GM12864 (cell line): ENCODE measurements at regions not wholly inside any gene's neighbourhood (a gene's known extent, or its start where the extent isn't known, plus 50 kb on each side); places are given as distances from the start of the nearest gene placed in this dataset.

Experiments used
- DNase-seq: peaks from one replicate; pipeline ENCODE4 v3.0.0-alpha.2; 2011; ENCODE audit warnings: low read depth
- H3K4me3 ChIP-seq: 2 replicates; pipeline ENCODE4 v1.5.1; 2011; ENCODE audit warnings: mild to moderate bottlenecking, low read depth, low read length, control low read depth
- TF ChIP-seq, protein P1 (sequence below): IDR thresholded peaks from 2 replicates; pipeline ENCODE4 v1.5.1; 2011; ENCODE audit warnings: low read depth, mild to moderate bottlenecking, moderate library complexity, low read length, control low read depth, inconsistent platforms; ENCODE audit errors: missing control alignments

- no peak overlapping the region for H3K4me3 ChIP-seq
- TF ChIP-seq, protein P1, sequence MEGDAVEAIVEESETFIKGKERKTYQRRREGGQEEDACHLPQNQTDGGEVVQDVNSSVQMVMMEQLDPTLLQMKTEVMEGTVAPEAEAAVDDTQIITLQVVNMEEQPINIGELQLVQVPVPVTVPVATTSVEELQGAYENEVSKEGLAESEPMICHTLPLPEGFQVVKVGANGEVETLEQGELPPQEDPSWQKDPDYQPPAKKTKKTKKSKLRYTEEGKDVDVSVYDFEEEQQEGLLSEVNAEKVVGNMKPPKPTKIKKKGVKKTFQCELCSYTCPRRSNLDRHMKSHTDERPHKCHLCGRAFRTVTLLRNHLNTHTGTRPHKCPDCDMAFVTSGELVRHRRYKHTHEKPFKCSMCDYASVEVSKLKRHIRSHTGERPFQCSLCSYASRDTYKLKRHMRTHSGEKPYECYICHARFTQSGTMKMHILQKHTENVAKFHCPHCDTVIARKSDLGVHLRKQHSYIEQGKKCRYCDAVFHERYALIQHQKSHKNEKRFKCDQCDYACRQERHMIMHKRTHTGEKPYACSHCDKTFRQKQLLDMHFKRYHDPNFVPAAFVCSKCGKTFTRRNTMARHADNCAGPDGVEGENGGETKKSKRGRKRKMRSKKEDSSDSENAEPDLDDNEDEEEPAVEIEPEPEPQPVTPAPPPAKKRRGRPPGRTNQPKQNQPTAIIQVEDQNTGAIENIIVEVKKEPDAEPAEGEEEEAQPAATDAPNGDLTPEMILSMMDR = no peak
- DNase-seq = no peak
Measured at GRCh38 chr7:31284106-31284505, 56.4 kb downstream of the NEUROD6 start.

DNA sequence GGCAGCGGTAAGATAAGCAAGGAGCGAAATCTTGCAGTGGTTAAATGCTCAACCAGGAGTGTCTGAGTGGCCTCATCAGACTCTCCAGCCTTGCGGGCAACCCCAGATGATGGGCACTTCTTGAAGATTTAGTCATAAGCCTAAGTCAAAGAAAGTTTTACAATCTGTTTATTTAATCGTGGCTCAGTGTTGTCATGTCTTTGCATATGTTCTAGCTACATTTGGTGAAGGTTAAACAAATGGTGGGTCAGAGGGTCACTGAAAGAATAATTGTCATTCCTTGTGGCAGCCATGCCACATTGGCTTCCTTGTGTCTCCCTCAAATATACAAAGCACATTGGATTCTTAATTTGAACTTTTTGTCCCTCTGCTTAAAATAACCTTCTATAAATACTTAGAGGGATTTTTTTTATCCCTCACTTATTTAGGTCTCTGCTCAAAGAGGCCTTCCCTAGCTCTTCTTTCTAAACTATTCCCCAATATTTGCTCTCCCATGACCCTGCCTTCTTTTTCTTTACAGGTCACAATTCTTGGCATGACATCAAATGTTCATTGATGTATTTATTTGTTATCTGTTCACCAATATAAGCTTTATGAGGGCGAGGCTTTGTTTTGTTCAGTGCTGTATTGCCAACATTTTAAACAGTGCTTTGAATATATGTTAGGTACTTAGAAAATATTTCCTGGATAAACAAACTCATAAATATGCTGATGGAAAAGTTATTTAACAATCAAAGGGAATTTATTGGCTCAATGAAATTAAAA lies 68.7 kb downstream of the NEUROD6 start:
- TF ChIP-seq, protein P1 = no peak
- DNase-seq = no peak
- H3K4me3 ChIP-seq = no peak overlapping the region

DNA sequence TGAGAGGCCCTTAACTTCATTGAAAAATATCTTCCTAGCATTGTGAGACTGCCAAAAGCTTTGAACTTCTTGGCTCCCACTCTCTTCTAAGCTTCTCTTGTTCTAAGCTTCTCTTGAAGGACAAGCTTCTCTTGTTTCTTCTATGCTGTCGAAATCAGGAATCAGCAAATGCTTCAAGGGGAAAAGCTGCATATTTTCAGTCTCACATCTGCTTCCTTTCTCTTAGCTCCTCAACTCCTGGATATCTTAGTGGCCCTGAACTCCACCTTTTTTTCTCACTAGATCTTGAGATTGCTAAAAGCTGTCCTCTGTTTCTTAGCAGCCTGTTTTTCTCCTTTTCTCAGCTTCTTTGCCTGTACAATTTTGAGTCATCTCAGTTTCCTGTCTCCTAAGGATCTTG lies 73.0 kb downstream of the NEUROD6 start:
- no peak for DNase-seq
- H3K4me3 ChIP-seq = no peak overlapping the region
- TF ChIP-seq, protein P1 = no peak

DNA sequence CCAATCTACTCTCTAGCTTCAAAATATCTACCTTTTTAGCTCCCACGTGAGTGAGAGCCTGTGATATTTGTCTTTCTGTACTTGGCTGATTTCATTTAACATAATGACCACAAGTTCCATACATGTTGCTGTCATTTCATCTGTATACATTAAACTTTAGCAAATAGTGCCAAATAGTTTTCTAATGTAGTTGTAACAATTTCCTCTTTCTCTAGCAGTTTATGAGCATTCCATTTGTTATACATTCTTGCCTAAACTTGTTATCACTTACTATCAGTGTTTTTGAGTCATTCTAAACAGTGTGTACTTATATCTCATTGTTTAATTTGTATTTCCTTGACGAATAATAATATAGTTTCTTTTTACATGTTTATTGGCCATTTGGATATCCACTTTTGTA lies 77.2 kb downstream of the NEUROD6 start:
- no peak for DNase-seq
- TF ChIP-seq, protein P1 = no peak
- H3K4me3 ChIP-seq = no peak overlapping the region

GRCh38 chr7:31261341-31261740 lies 79.2 kb downstream of the NEUROD6 start:
- TF ChIP-seq, protein P1 = no peak
- H3K4me3 ChIP-seq = no peak overlapping the region
- DNase-seq = no peak

DNA sequence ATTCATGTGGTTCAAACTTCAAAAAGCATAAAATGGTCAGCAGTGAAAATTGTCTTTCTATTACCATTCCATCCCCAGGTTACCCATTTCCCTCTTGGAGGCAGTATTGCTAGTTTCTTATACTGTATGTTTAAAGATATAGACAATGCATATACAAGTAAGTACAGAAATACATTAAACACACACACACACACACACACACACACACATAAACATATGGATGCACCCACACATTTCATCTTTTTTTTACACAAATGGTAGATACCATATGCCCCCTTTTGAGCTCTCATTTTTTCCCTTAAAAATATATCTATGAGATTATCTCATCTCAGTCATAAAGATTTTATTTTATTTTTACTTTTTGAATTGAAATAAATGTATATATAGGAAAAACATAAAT lies 79.7 kb downstream of the NEUROD6 start:
- TF ChIP-seq, protein P1 = no peak
- DNase-seq = no peak
- no peak overlapping the region for H3K4me3 ChIP-seq

GRCh38 chr7:31258391-31258790 lies 82.1 kb downstream of the NEUROD6 start:
- TF ChIP-seq, protein P1 = no peak
- no peak overlapping the region for H3K4me3 ChIP-seq
- DNase-seq = no peak
